OCI-M2 (cell line): ENCODE measurements at regions not wholly inside any gene's neighbourhood (a gene's known extent, or its start where the extent isn't known, plus 50 kb on each side); places are given as distances from the start of the nearest gene placed in this dataset.
"Not testable (repeated sequence)": the region's sequence is repeated elsewhere in the genome, so short reads cannot be mapped to it uniquely, and the experiment has no call there.

ENCODE experiments used
- DNase-seq: peaks from one replicate; lab custom pipeline; 2025; ENCODE audit not compliant: unreplicated experiment; lab: John Stamatoyannopoulos, UW

GRCh38 chrX:131875827-131876226, 147.3 kb upstream of the STK26 start:
- not testable (repeated sequence) for DNase-seq

GRCh38 chrX:131881194-131881593, 141.9 kb upstream of the STK26 start:
- no peak for DNase-seq

GRCh38 chrX:131885042-131885441, 138.1 kb upstream of the STK26 start:
- not testable (repeated sequence) for DNase-seq

GRCh38 chrX:131893857-131894256, 129.2 kb upstream of the STK26 start:
- not testable (repeated sequence) for DNase-seq

GRCh38 chrX:131894995-131895394, 128.1 kb upstream of the STK26 start:
- DNase-seq: no peak

- no peak for DNase-seq
These were observed 127.3 kb upstream of the STK26 start for GRCh38 chrX:131895807-131896206.

GRCh38 chrX:131901546-131901945, 121.6 kb upstream of the STK26 start:
- no peak for DNase-seq

- DNase-seq: no peak
These were observed 115.4 kb upstream of the STK26 start for GRCh38 chrX:131907488-131908314.

- DNase-seq: no peak
These were observed 112.5 kb upstream of the STK26 start for GRCh38 chrX:131910586-131910985.

- DNase-seq: no peak
These were observed 107.6 kb upstream of the STK26 start for GRCh38 chrX:131915488-131915887.

- no peak for DNase-seq
These were observed 105.5 kb upstream of the STK26 start for GRCh38 chrX:131917588-131917987.

- no peak for DNase-seq
These were observed 104.3 kb upstream of the STK26 start for GRCh38 chrX:131918839-131919238.

GRCh38 chrX:131923614-131924250, 99.4 kb upstream of the STK26 start:
- no peak for DNase-seq

GRCh38 chrX:131938749-131939148, 84.4 kb upstream of the STK26 start:
- no peak for DNase-seq

- DNase-seq: no peak
These were observed 81.1 kb upstream of the STK26 start for GRCh38 chrX:131942034-131942433.

GRCh38 chrX:131944936-131945902, 77.9 kb upstream of the STK26 start:
- DNase-seq: no peak

GRCh38 chrX:131951166-131951565, 71.9 kb upstream of the STK26 start:
- DNase-seq: no peak

- DNase-seq: no peak
These were observed 67.9 kb upstream of the STK26 start for GRCh38 chrX:131955099-131955777.

- no peak for DNase-seq
These were observed 64.4 kb upstream of the STK26 start for GRCh38 chrX:131958724-131959123.

- DNase-seq: no peak
These were observed 52.8 kb upstream of the STK26 start for GRCh38 chrX:131970347-131970746.
